GM13976 (cell line): ENCODE measurements at regions not wholly inside any gene's neighbourhood (a gene's known extent, or its start where the extent isn't known, plus 50 kb on each side); places are given as distances from the start of the nearest gene placed in this dataset.

ENCODE experiments used
- DNase-seq: peaks from one replicate; pipeline ENCODE4 v3.0.0; 2012; ENCODE audit warnings: low spot score
- CTCF ChIP-seq: IDR thresholded peaks from 2 replicates; pipeline ENCODE4 v1.5.1; 2012; ENCODE audit warnings: borderline replicate concordance, mild to moderate bottlenecking; ENCODE audit not compliant: insufficient read depth; ENCODE audit errors: extremely low read depth, missing control alignments, control extremely low read depth
- in situ Hi-C: fragments of 300-500 bp; cut with MboI; formaldehyde crosslinking; loops from one replicate; pipeline ENCODE4 v1.12.0; 2022; ENCODE audit warnings: low sequenced_read_pairs, mixed read lengths, inconsistent platforms; ENCODE audit not compliant: unreplicated experiment

GRCh38 chr11:91194546-91194945, 971.7 kb upstream of the CHORDC1 start:
- in situ Hi-C loops = no loop called here
- no peak for TF ChIP-seq CTCF
- DNase-seq = no peak

- DNase-seq = no peak
- in situ Hi-C loops = no loop called here
- TF ChIP-seq CTCF = no peak
These were observed 965.6 kb upstream of the CHORDC1 start for GRCh38 chr11:91188484-91188883.

- DNase-seq = no peak
- TF ChIP-seq CTCF = no peak
- in situ Hi-C loops = no loop called here
These were observed 964.5 kb upstream of the CHORDC1 start for GRCh38 chr11:91187314-91187713.

- no peak for TF ChIP-seq CTCF
- in situ Hi-C loops = no loop called here
- DNase-seq = no peak
These were observed 955.5 kb upstream of the CHORDC1 start for GRCh38 chr11:91178366-91178765.

DNA sequence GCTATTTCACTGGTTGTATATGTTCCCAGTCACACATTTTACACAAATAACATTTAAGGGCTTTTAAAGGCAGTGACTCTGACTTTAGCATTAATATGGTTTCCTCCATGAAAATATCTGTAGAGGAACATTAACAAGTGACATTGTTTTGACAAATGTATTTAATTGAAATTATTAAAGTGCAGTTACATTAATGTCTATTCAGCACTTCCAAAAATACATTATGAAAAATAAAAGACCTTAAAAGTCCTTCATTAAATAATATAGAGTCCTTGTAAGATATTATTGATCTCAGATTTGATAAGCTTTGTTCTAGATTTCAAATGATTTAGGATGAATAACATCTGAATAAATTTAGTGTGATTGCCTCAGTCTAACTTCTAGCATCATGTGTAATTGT, 951.9 kb upstream of the CHORDC1 start:
- in situ Hi-C loops = no loop called here
- DNase-seq = no peak
- TF ChIP-seq CTCF = no peak

- TF ChIP-seq CTCF = no peak
- no peak for DNase-seq
- in situ Hi-C loops = no loop called here
These were observed 951.3 kb upstream of the CHORDC1 start for GRCh38 chr11:91174193-91174592.

- DNase-seq = no peak
- TF ChIP-seq CTCF = no peak
- in situ Hi-C loops = no loop called here
These were observed 950.9 kb upstream of the CHORDC1 start for GRCh38 chr11:91173701-91174100.
